SK-N-SH (cell line): ENCODE measurements at regions not wholly inside any gene's neighbourhood (a gene's known extent, or its start where the extent isn't known, plus 50 kb on each side); places are given as distances from the start of the nearest gene placed in this dataset.

ENCODE experiments used
- CTCF ChIA-PET: fragments of 300-600, 350-600 bp; formaldehyde crosslinking; extraction: SDS; loops from one replicate; lab custom pipeline; 2021; lab: Yijun Ruan, JAX
- POLR2A ChIA-PET: fragments of 350-600 bp; sonication (Branson Sonifier 250); formaldehyde crosslinking; extraction: SDS; loops from one replicate; lab custom pipeline; 2020; ENCODE audit warnings: antibody characterized with exemption, inconsistent platforms; lab: Yijun Ruan, JAX
- DNase-seq: peaks from one replicate; pipeline ENCODE4 v3.0.0; 2012
- H2AFZ ChIP-seq: fragments of 200-600 bp; sonication (generic); 2 replicates; pipeline ENCODE4 v1.8.1; 2016; ENCODE audit warnings: antibody characterized with exemption, mild to moderate bottlenecking, low read depth
- H3F3A ChIP-seq: fragments of 200-600 bp; sonication (generic); replicated peaks from 2 replicates; pipeline ENCODE3; 2016; ENCODE audit warnings: antibody characterized with exemption, mild to moderate bottlenecking; ENCODE audit not compliant: insufficient read depth
- H3K27ac ChIP-seq, 2 experiments: fragments of 200-500 bp in 1 of 2; fragments of 200-600 bp in 1 of 2; sonication (Bioruptor generic) in 1 of 2; sonication (generic), shearing (Covaris generic) in 1 of 2; 2 replicates each; pipeline versions ENCODE4 v1.5.1 to v1.6.1; 2014 to 2016; ENCODE audit warnings: low read depth in 2 of 2, inconsistent platforms in 1 of 2, low read length in 1 of 2, mild to moderate bottlenecking in 1 of 2, mixed read lengths in 1 of 2
- H3K27me3 ChIP-seq: fragments of 200-600 bp; sonication (generic), shearing (Covaris generic); 2 replicates; pipeline ENCODE4 v1.6.1; 2016; ENCODE audit warnings: mixed run types; ENCODE audit not compliant: insufficient read depth
- H3K36me3 ChIP-seq, 2 experiments: fragments of 200-500 bp in 1 of 2; fragments of 200-600 bp in 1 of 2; sonication (Bioruptor generic) in 1 of 2; sonication (generic) in 1 of 2; replicated peaks in 1 of 2; 2 replicates each; pipeline versions ENCODE3 to v1.5.1; 2014 to 2016; ENCODE audit warnings: low read length in 1 of 2, mild to moderate bottlenecking in 1 of 2; ENCODE audit not compliant: insufficient read depth in 2 of 2, control insufficient read depth in 1 of 2
- H3K4me1 ChIP-seq, 2 experiments: fragments of 200-500 bp in 1 of 2; fragments of 200-600 bp in 1 of 2; sonication (Bioruptor generic) in 1 of 2; sonication (generic), shearing (Covaris generic) in 1 of 2; 2 replicates each; pipeline versions ENCODE4 v1.5.1 to v1.6.1; 2014 to 2016; ENCODE audit warnings: low read depth in 1 of 2, low read length in 1 of 2, mixed run types in 1 of 2; ENCODE audit not compliant: insufficient read depth in 2 of 2, control insufficient read depth in 1 of 2
- H3K4me2 ChIP-seq: fragments of 200-600 bp; sonication (generic), shearing (Covaris generic); 2 replicates; pipeline ENCODE4 v1.6.1; 2017; ENCODE audit warnings: mixed run types
- H3K4me3 ChIP-seq, 2 experiments: fragments of 200-500 bp in 1 of 2; fragments of 200-600 bp in 1 of 2; sonication (Bioruptor generic) in 1 of 2; sonication (generic), shearing (Covaris generic) in 1 of 2; 2 replicates each; pipeline versions ENCODE4 v1.5.1 to v1.8.1; 2014 to 2016; ENCODE audit warnings: low read depth in 2 of 2, inconsistent platforms in 1 of 2, low read length in 1 of 2, mild to moderate bottlenecking in 1 of 2, mixed read lengths in 1 of 2, moderate library complexity in 1 of 2
- H3K79me2 ChIP-seq: fragments of 200-600 bp; sonication (generic); 2 replicates; pipeline ENCODE4 v1.8.1; 2017; ENCODE audit warnings: mild to moderate bottlenecking; ENCODE audit not compliant: insufficient read depth
- H3K9ac ChIP-seq: fragments of 200-600 bp; sonication (generic); 2 replicates; pipeline ENCODE4 v1.6.1; 2017; ENCODE audit warnings: mixed run types
- H3K9me2 ChIP-seq: fragments of 200-600 bp; sonication (generic); 2 replicates; pipeline ENCODE4 v1.6.1; 2017; ENCODE audit warnings: mixed run types
- H3K9me3 ChIP-seq: fragments of 200-600 bp; sonication (generic); 2 replicates; pipeline ENCODE4 v1.6.1; 2017; ENCODE audit warnings: mixed run types, mild to moderate bottlenecking, moderate library complexity
- H4K20me1 ChIP-seq: fragments of 200-600 bp; sonication (generic); 2 replicates; pipeline ENCODE4 v1.6.1; 2017; ENCODE audit warnings: mild to moderate bottlenecking, mixed run types; ENCODE audit not compliant: insufficient read depth
- CTCF ChIP-seq: fragments of 200-600 bp; sonication (generic); IDR thresholded peaks from 2 replicates; pipeline ENCODE4 v1.6.1; 2017; ENCODE audit warnings: antibody characterized with exemption, mild to moderate bottlenecking, moderate library complexity
- EP300 ChIP-seq, 2 experiments: IDR thresholded peaks; 2 replicates each; pipeline versions ENCODE4 v1.4.0 to v1.6.1; 2012; ENCODE audit warnings: borderline replicate concordance in 1 of 2, low read depth in 1 of 2, low read length in 1 of 2
- FOXM1 ChIP-seq: IDR thresholded peaks from 2 replicates; pipeline ENCODE4 v1.4.0; 2012; ENCODE audit warnings: low read depth, mild to moderate bottlenecking
- GATA2 ChIP-seq: sonication (generic); formaldehyde crosslinking; IDR thresholded peaks from 2 replicates; pipeline ENCODE4 v1.5.0; 2020; ENCODE audit warnings: mild to moderate bottlenecking, missing genetic modification reagents
- JUND ChIP-seq: IDR thresholded peaks from 2 replicates; pipeline ENCODE4 v1.4.0; 2012
- NFIC ChIP-seq: IDR thresholded peaks from 2 replicates; pipeline ENCODE4 v1.4.0; 2012; ENCODE audit warnings: borderline replicate concordance
- RCOR1 ChIP-seq: fragments of 150-350 bp; IDR thresholded peaks from 2 replicates; pipeline ENCODE4 v1.6.1; 2017; ENCODE audit warnings: antibody characterized with exemption, low read length
- RFX5 ChIP-seq: IDR thresholded peaks from 2 replicates; pipeline ENCODE4 v1.6.1; 2012; ENCODE audit warnings: mild to moderate bottlenecking, improper control_type of control experiment, low read length
- RXRA ChIP-seq: IDR thresholded peaks from 2 replicates; pipeline ENCODE4 v1.4.0; 2012; ENCODE audit warnings: low read depth, mild to moderate bottlenecking, borderline replicate concordance
- SMC3 ChIP-seq: IDR thresholded peaks from 2 replicates; pipeline ENCODE4 v1.6.1; 2012; ENCODE audit warnings: low read depth, low read length, improper control_type of control experiment
- TEAD4 ChIP-seq: IDR thresholded peaks from 2 replicates; pipeline ENCODE4 v1.4.0; 2012; ENCODE audit warnings: mild to moderate bottlenecking, borderline replicate concordance; ENCODE audit not compliant: insufficient read depth
- USF2 ChIP-seq: fragments of 150-350 bp; IDR thresholded peaks from 2 replicates; pipeline ENCODE4 v1.6.1; 2017; ENCODE audit warnings: antibody characterized with exemption, low read length, low read depth, borderline replicate concordance
- WGBS: methylation state at CpG from one replicate; pipeline ENCODE4 v1.1.6; 2017; ENCODE audit warnings: low lambda C conversion rate; 5-methylcytosine and 5-hydroxymethylcytosine counted together
- TF ChIP-seq, protein P1 (sequence below): IDR thresholded peaks from 2 replicates; pipeline ENCODE4; 2012
- TF ChIP-seq, protein P2 (sequence below): fragments of 150-350 bp; IDR thresholded peaks from 2 replicates; pipeline ENCODE4 v1.6.1; 2016; ENCODE audit warnings: mild to moderate bottlenecking, low read depth, low read length

GRCh38 chr10:130491011-130491692 is 355.0 kb downstream of the GLRX3 start:
- Histone ChIP-seq H3K79me2 (no peaks in the 10 kb centered on the region), H3K4me1 (no peaks in the 10 kb centered on the region; a peak in 1 of 4 replicates), H3F3A (no peaks in the 10 kb centered on the region), H4K20me1 (no peaks in the 10 kb centered on the region), H3K4me3 (no peak overlapping the region), H3K4me2 (no peak overlapping the region), H3K9me2 (no peaks in the 10 kb centered on the region), H3K27me3 (no peaks in the 10 kb centered on the region), H3K36me3 (no peaks in the 10 kb centered on the region), H3K27ac (no peak overlapping the region), H2AFZ (no peak overlapping the region), H3K9ac (no peak overlapping the region), H3K9me3 (no peaks in the 10 kb centered on the region)
- no peak for TF ChIP-seq GATA2 (CRISPR knock-in tag)
- TF ChIP-seq CTCF = no peak
- no peak for TF ChIP-seq NFIC
- no peak for TF ChIP-seq TEAD4
- no peak for TF ChIP-seq RFX5
- TF ChIP-seq RCOR1 = no peak
- no peak for TF ChIP-seq USF2
- TF ChIP-seq SMC3 = no peak
- TF ChIP-seq, protein P1, sequence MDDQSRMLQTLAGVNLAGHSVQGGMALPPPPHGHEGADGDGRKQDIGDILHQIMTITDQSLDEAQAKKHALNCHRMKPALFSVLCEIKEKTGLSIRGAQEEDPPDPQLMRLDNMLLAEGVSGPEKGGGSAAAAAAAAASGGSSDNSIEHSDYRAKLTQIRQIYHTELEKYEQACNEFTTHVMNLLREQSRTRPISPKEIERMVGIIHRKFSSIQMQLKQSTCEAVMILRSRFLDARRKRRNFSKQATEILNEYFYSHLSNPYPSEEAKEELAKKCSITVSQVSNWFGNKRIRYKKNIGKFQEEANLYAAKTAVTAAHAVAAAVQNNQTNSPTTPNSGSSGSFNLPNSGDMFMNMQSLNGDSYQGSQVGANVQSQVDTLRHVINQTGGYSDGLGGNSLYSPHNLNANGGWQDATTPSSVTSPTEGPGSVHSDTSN = no peak
- no peak for TF ChIP-seq JUND
- no peak for TF ChIP-seq RXRA
- TF ChIP-seq EP300 (IDR thresholded peaks at IDR 0.05; ENCODE audit: borderline replicate concordance in 1 of 2, low read depth in 1 of 2, low read length in 1 of 2) = no peak
- no peak for TF ChIP-seq FOXM1
- TF ChIP-seq, protein P2, sequence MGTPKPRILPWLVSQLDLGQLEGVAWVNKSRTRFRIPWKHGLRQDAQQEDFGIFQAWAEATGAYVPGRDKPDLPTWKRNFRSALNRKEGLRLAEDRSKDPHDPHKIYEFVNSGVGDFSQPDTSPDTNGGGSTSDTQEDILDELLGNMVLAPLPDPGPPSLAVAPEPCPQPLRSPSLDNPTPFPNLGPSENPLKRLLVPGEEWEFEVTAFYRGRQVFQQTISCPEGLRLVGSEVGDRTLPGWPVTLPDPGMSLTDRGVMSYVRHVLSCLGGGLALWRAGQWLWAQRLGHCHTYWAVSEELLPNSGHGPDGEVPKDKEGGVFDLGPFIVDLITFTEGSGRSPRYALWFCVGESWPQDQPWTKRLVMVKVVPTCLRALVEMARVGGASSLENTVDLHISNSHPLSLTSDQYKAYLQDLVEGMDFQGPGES = no peak
- WGBS = 37% methylated on average over 4 of the region's 5 CpGs
- POLR2A ChIA-PET = no interaction called here
- CTCF ChIA-PET = no interaction called here
- no peak for DNase-seq
